ENCODE measurements at regions not wholly inside any gene's neighbourhood (a gene's known extent, or its start where the extent isn't known, plus 50 kb on each side); places are given as distances from the start of the nearest gene placed in this dataset.

- no peak for TF ChIP-seq CTCF (IDR thresholded peaks at IDR 0.05; ENCODE audit: low read depth, low read length)
- Histone ChIP-seq H3K4me3 (ENCODE audit: low read depth, low read length) (no peak overlapping the region), H3K27ac (ENCODE audit: low read depth, low read length) (no peak overlapping the region), H3K27me3 (ENCODE audit: control insufficient read depth, insufficient read depth, low read length) (no peaks in the 10 kb centered on the region), H3K9me3 (ENCODE audit: control insufficient read depth, insufficient read depth, low read length) (no peaks in the 10 kb centered on the region; the same call in 1 of the 2 replicates)
- no peak for DNase-seq (ENCODE audit: low read depth, low spot score)
- ChIA-PET POLR2A (no interaction called here), CTCF (no interaction called here)
Observed at GRCh38 chr21:19987671-19988070, 1010.5 kb upstream of the NCAM2 start.

- no peak for DNase-seq (ENCODE audit: low read depth, low spot score)
- ChIA-PET CTCF (no interaction called here), POLR2A (no interaction called here)
- Histone ChIP-seq H3K27ac (ENCODE audit: low read depth, low read length) (no peak overlapping the region), H3K9me3 (ENCODE audit: control insufficient read depth, insufficient read depth, low read length) (peaks cover 6% of the 10 kb centered on the region), H3K27me3 (ENCODE audit: control insufficient read depth, insufficient read depth, low read length) (no peaks in the 10 kb centered on the region), H3K4me3 (ENCODE audit: low read depth, low read length) (no peak overlapping the region)
- no peak for TF ChIP-seq CTCF (IDR thresholded peaks at IDR 0.05; ENCODE audit: low read depth, low read length)
Observed at GRCh38 chr21:19992540-19992939, 1005.7 kb upstream of the NCAM2 start.

GRCh38 chr21:19993268-19993667 lies 1004.9 kb upstream of the NCAM2 start:
- Histone ChIP-seq H3K27ac (ENCODE audit: low read depth, low read length) (no peak overlapping the region), H3K27me3 (ENCODE audit: control insufficient read depth, insufficient read depth, low read length) (no peaks in the 10 kb centered on the region), H3K4me3 (ENCODE audit: low read depth, low read length) (no peak overlapping the region), H3K9me3 (ENCODE audit: control insufficient read depth, insufficient read depth, low read length) (peaks cover 13% of the 10 kb centered on the region)
- POLR2A ChIA-PET, result no interaction called here
- no peak for TF ChIP-seq CTCF (IDR thresholded peaks at IDR 0.05; ENCODE audit: low read depth, low read length)
- CTCF ChIA-PET, result no interaction called here
- no peak for DNase-seq (ENCODE audit: low read depth, low spot score)

- CTCF ChIA-PET, result no interaction called here
- Histone ChIP-seq H3K27ac (ENCODE audit: low read depth, low read length) (no peak overlapping the region), H3K4me3 (ENCODE audit: low read depth, low read length) (no peak overlapping the region), H3K27me3 (ENCODE audit: control insufficient read depth, insufficient read depth, low read length) (no peaks in the 10 kb centered on the region), H3K9me3 (ENCODE audit: control insufficient read depth, insufficient read depth, low read length) (peaks cover 28% of the 10 kb centered on the region)
- no peak for TF ChIP-seq CTCF (IDR thresholded peaks at IDR 0.05; ENCODE audit: low read depth, low read length)
- DNase-seq (ENCODE audit: low read depth, low spot score), result no peak
- POLR2A ChIA-PET, result no interaction called here
Observed at GRCh38 chr21:19995253-19995652, 1003.0 kb upstream of the NCAM2 start.

GRCh38 chr21:19998453-19998852 lies 999.8 kb upstream of the NCAM2 start:
- TF ChIP-seq CTCF (IDR thresholded peaks at IDR 0.05; ENCODE audit: low read depth, low read length), result no peak
- DNase-seq (ENCODE audit: low read depth, low spot score), result no peak
- H3K27me3 ChIP-seq (ENCODE audit: control insufficient read depth, insufficient read depth, low read length), result no peaks in the 10 kb centered on the region
- H3K4me3 ChIP-seq (ENCODE audit: low read depth, low read length), result no peak overlapping the region
- no peak overlapping the region for H3K27ac ChIP-seq (ENCODE audit: low read depth, low read length)
- H3K9me3 ChIP-seq (ENCODE audit: control insufficient read depth, insufficient read depth, low read length), result peaks cover 28% of the 10 kb centered on the region
- POLR2A ChIA-PET, result no interaction called here
- CTCF ChIA-PET, result no interaction called here

All from AG04450 (cell line).